IMR-90 (cell line): ENCODE measurements at regions not wholly inside any gene's neighbourhood (a gene's known extent, or its start where the extent isn't known, plus 50 kb on each side); places are given as distances from the start of the nearest gene placed in this dataset.

ENCODE experiments used
- ATAC-seq: fragments of 200-7000 bp; cut with Tn5 transposase; 2 replicates; pipeline ENCODE4 v1.9.1; 2020; ENCODE audit warnings: low read depth, mild to moderate bottlenecking, moderate library complexity
- BruUV-seq: library from RNA; stranded (reverse); fragments of 400-500 nt; replicated peaks from 2 replicates; lab custom pipeline; 2021; lab: Mats Ljungman, UMichigan
- CTCF ChIA-PET: fragments of 300-600 bp; formaldehyde crosslinking; extraction: SDS; loops from one replicate; lab custom pipeline; 2021; ENCODE audit warnings: antibody characterized with exemption; lab: Yijun Ruan, JAX
- POLR2A ChIA-PET: fragments of 300-600 bp; sonication (Branson Sonifier 250); formaldehyde crosslinking; loops from one replicate; lab custom pipeline; 2022; ENCODE audit warnings: antibody characterized with exemption; ENCODE audit not compliant: unreplicated experiment; lab: Charles Lee
- DNase-seq: peaks from one replicate; pipeline ENCODE4 v3.0.0; 2013
- H2AFZ ChIP-seq: replicated peaks from 2 replicates; pipeline ENCODE3; 2013; ENCODE audit warnings: low read length, mild to moderate bottlenecking; ENCODE audit not compliant: poor library complexity
- H2AK5ac ChIP-seq: 2 replicates; pipeline ENCODE4 v1.6.1; 2013; ENCODE audit warnings: low read depth, low read length, inconsistent platforms
- H2AK9ac ChIP-seq: replicated peaks from 2 replicates; pipeline ENCODE3; 2013; ENCODE audit warnings: mild to moderate bottlenecking, low read depth, low read length, moderate library complexity; ENCODE audit not compliant: poor library complexity
- H2BK120ac ChIP-seq: 2 replicates; pipeline ENCODE4 v1.6.1; 2013; ENCODE audit warnings: low read depth, low read length, inconsistent platforms
- H2BK15ac ChIP-seq: 3 replicates; pipeline ENCODE4 v1.6.1; 2013; ENCODE audit warnings: low read depth, low read length, inconsistent platforms
- H2BK20ac ChIP-seq: 2 replicates; pipeline ENCODE4 v1.6.1; 2013; ENCODE audit warnings: low read depth, mild to moderate bottlenecking, inconsistent platforms, low read length, moderate library complexity
- H2BK5ac ChIP-seq: 2 replicates; pipeline ENCODE4 v1.6.1; 2013; ENCODE audit warnings: mild to moderate bottlenecking, low read depth, low read length, inconsistent platforms; ENCODE audit not compliant: poor library complexity, severe bottlenecking
- H3K14ac ChIP-seq: replicated peaks from 2 replicates; pipeline ENCODE4 v1.6.1; 2013; ENCODE audit warnings: low read depth, low read length, inconsistent platforms
- H3K18ac ChIP-seq: 2 replicates; pipeline ENCODE4 v1.6.1; 2013; ENCODE audit warnings: low read depth, low read length, control low read depth
- H3K23ac ChIP-seq: 2 replicates; pipeline ENCODE4 v1.6.1; 2013; ENCODE audit warnings: low read depth, low read length, inconsistent platforms
- H3K27ac ChIP-seq: 2 replicates; pipeline ENCODE4 v1.5.1; 2013; ENCODE audit warnings: mild to moderate bottlenecking, control low read depth, low read length; ENCODE audit not compliant: insufficient read depth
- H3K27me3 ChIP-seq: 2 replicates; pipeline ENCODE4 v1.6.1; 2013; ENCODE audit warnings: low read length; ENCODE audit not compliant: control insufficient read depth, insufficient read depth
- H3K36me3 ChIP-seq: 2 replicates; pipeline ENCODE4 v1.6.1; 2013; ENCODE audit warnings: low read length, mixed read lengths; ENCODE audit not compliant: control insufficient read depth, insufficient read depth
- H3K4ac ChIP-seq: 2 replicates; pipeline ENCODE4 v1.6.1; 2013; ENCODE audit warnings: low read depth, low read length, inconsistent platforms
- H3K4me1 ChIP-seq: 2 replicates; pipeline ENCODE4 v1.6.1; 2013; ENCODE audit warnings: low read length, mixed read lengths; ENCODE audit not compliant: control insufficient read depth, insufficient read depth
- H3K4me2 ChIP-seq: 2 replicates; pipeline ENCODE4 v1.6.1; 2013; ENCODE audit warnings: low read depth, mild to moderate bottlenecking, control low read depth, low read length, moderate library complexity
- H3K4me3 ChIP-seq: 2 replicates; pipeline ENCODE4 v1.5.1; 2013; ENCODE audit warnings: low read depth, mild to moderate bottlenecking, control low read depth, low read length, moderate library complexity; ENCODE audit not compliant: insufficient read depth
- H3K56ac ChIP-seq: 2 replicates; pipeline ENCODE4 v1.6.1; 2013; ENCODE audit warnings: low read length, inconsistent platforms; ENCODE audit not compliant: insufficient read depth; ENCODE audit errors: extremely low read depth
- H3K79me1 ChIP-seq, 2 experiments: 2 replicates each; pipeline ENCODE4 v1.6.1; 2013; ENCODE audit warnings: low read length in 2 of 2, inconsistent platforms in 1 of 2, low read depth in 1 of 2
- H3K9ac ChIP-seq: 2 replicates; pipeline ENCODE4 v1.6.1; 2013; ENCODE audit warnings: low read depth, low read length, control low read depth
- H3K9me1 ChIP-seq: 2 replicates; pipeline ENCODE4 v1.6.1; 2013; ENCODE audit warnings: low read length, inconsistent platforms; ENCODE audit not compliant: insufficient read depth
- H3K9me3 ChIP-seq: 2 replicates; pipeline ENCODE4 v1.6.1; 2013; ENCODE audit warnings: low read length; ENCODE audit not compliant: control insufficient read depth, insufficient read depth
- H4K20me1 ChIP-seq: 2 replicates; pipeline ENCODE4 v1.6.1; 2013; ENCODE audit warnings: low read length, inconsistent platforms; ENCODE audit not compliant: insufficient read depth
- H4K5ac ChIP-seq: 2 replicates; pipeline ENCODE4 v1.6.1; 2013; ENCODE audit warnings: mild to moderate bottlenecking, low read depth, low read length, control low read depth
- H4K8ac ChIP-seq, 2 experiments: 2 replicates each; pipeline ENCODE4 v1.6.1; 2013; ENCODE audit warnings: low read depth in 2 of 2, low read length in 2 of 2, control low read depth in 1 of 2, inconsistent platforms in 1 of 2
- H4K91ac ChIP-seq: 2 replicates; pipeline ENCODE4 v1.6.1; 2013; ENCODE audit warnings: low read depth, low read length, inconsistent platforms; ENCODE audit not compliant: insufficient read depth
- BHLHE40 ChIP-seq: fragments of 150-350 bp; IDR thresholded peaks from 2 replicates; pipeline ENCODE4 v1.6.1; 2016; ENCODE audit warnings: mild to moderate bottlenecking, low read depth, low read length
- CEBPB ChIP-seq: IDR thresholded peaks from 2 replicates; pipeline ENCODE4 v1.6.1; 2012; ENCODE audit warnings: low read depth, low read length, improper control_type of control experiment
- CHD1 ChIP-seq: IDR thresholded peaks from 2 replicates; pipeline ENCODE4 v1.6.1; 2012; ENCODE audit warnings: low read depth, low read length, improper control_type of control experiment
- CTCF ChIP-seq: conservative IDR thresholded peaks from 2 replicates; pipeline ENCODE4 v1.5.1; 2012; ENCODE audit warnings: mild to moderate bottlenecking, low read depth, low read length, improper control_type of control experiment
- FOS ChIP-seq: fragments of 150-350 bp; IDR thresholded peaks from 2 replicates; pipeline ENCODE4 v1.6.1; 2016; ENCODE audit warnings: low read depth, low read length
- MAFK ChIP-seq: IDR thresholded peaks from 2 replicates; pipeline ENCODE4 v1.6.1; 2012; ENCODE audit warnings: low read depth, low read length, improper control_type of control experiment
- MAZ ChIP-seq: IDR thresholded peaks from 2 replicates; pipeline ENCODE4 v1.6.1; 2012; ENCODE audit warnings: low read depth, mild to moderate bottlenecking, low read length, improper control_type of control experiment, moderate library complexity, borderline replicate concordance
- MXI1 ChIP-seq: IDR thresholded peaks from 2 replicates; pipeline ENCODE4 v1.6.1; 2012; ENCODE audit warnings: low read depth, mild to moderate bottlenecking, low read length, moderate library complexity, borderline replicate concordance
- NFE2L2 ChIP-seq: fragments of 150-350 bp; IDR thresholded peaks from 2 replicates; pipeline ENCODE4 v1.6.1; 2016; ENCODE audit warnings: low read depth, mild to moderate bottlenecking, low read length
- POLR2A ChIP-seq: IDR thresholded peaks from 2 replicates; pipeline ENCODE4 v1.6.1; 2012; ENCODE audit warnings: mild to moderate bottlenecking, low read depth, low read length
- RAD21 ChIP-seq: IDR thresholded peaks from 2 replicates; pipeline ENCODE4 v1.6.1; 2012; ENCODE audit warnings: low read length, improper control_type of control experiment
- RCOR1 ChIP-seq: IDR thresholded peaks from 2 replicates; pipeline ENCODE4 v1.6.1; 2012; ENCODE audit warnings: mild to moderate bottlenecking, low read length, improper control_type of control experiment; ENCODE audit not compliant: insufficient replicate concordance
- RFX5 ChIP-seq: IDR thresholded peaks from 2 replicates; pipeline ENCODE4 v1.8.0; 2012; ENCODE audit warnings: low read depth, mild to moderate bottlenecking, low read length, moderate library complexity
- USF2 ChIP-seq: fragments of 150-350 bp; IDR thresholded peaks from 2 replicates; pipeline ENCODE4 v1.6.1; 2017; ENCODE audit warnings: mild to moderate bottlenecking, antibody characterized with exemption, low read length, low read depth
- WGBS, 2 experiments: methylation state at CpG; one replicate each; pipeline versions ENCODE4 v1.1.5 to v1.1.7; 2013; ENCODE audit warnings: missing lambda C conversion rate in 2 of 2; ENCODE audit not compliant: insufficient read length in 1 of 2; ENCODE audit errors: extremely low coverage in 2 of 2; 5-methylcytosine and 5-hydroxymethylcytosine counted together
- dilution Hi-C: fragments of 300-500 bp; cut with HindIII; formaldehyde crosslinking; loops from one replicate; pipeline ENCODE4 v1.14.3; 2018; ENCODE audit warnings: low sequenced_read_pairs; ENCODE audit not compliant: unreplicated experiment
- in situ Hi-C: fragments of 300-500 bp; cut with MboI; formaldehyde crosslinking; loops from 3 replicates; pipeline ENCODE4 v1.14.3; 2019; ENCODE audit warnings: low sequenced_read_pairs, inconsistent platforms, mixed read lengths
- intact Hi-C: fragments of 100-400 bp; cut with micrococcal nuclease; formaldehyde crosslinking; loops from 2 replicates; pipeline ENCODE4 v1.10.0; 2022

GRCh38 chr5:27489701-27490100 is 451.3 kb upstream of the CDH9 start:
- no peak overlapping the region for H3K4me2 ChIP-seq
- H3K9me3 ChIP-seq, result no peaks in the 10 kb centered on the region; the same call in 1 of the 2 replicates
- no peak overlapping the region for H3K18ac ChIP-seq
- no peak overlapping the region for H3K9ac ChIP-seq
- H3K23ac ChIP-seq, result no peak overlapping the region
- no CpG with 5 or more reads among the region's 1 CpG for WGBS, 2 experiments
- no peak overlapping the region for H4K91ac ChIP-seq
- no peaks in the 10 kb centered on the region for H3K36me3 ChIP-seq
- no peaks in the 10 kb centered on the region for H3K4me1 ChIP-seq
- H4K5ac ChIP-seq, result no peak overlapping the region
- H2BK5ac ChIP-seq, result no peak overlapping the region
- H3K4ac ChIP-seq, result no peak overlapping the region
- H2AK5ac ChIP-seq, result no peak overlapping the region
- ChIA-PET POLR2A (no interaction called here), CTCF (no interaction called here)
- H2BK15ac ChIP-seq, result no peak overlapping the region
- no TSS peak for BruUV-seq
- DNase-seq (no peak), ATAC-seq (no peak)
- no peak overlapping the region for H2BK120ac ChIP-seq
- no peak overlapping the region for H2AFZ ChIP-seq
- in situ Hi-C loops (no loop called here), intact Hi-C loops (no loop called here), dilution Hi-C loops (no loop called here)
- no peak overlapping the region for H2BK20ac ChIP-seq
- no peak overlapping the region for H3K4me3 ChIP-seq
- H4K20me1 ChIP-seq, result no peaks in the 10 kb centered on the region
- no peak for TF ChIP-seq NFE2L2
- TF ChIP-seq CEBPB, result no peak
- TF ChIP-seq MXI1, result no peak
- TF ChIP-seq USF2, result no peak
- TF ChIP-seq FOS, result no peak
- no peak for TF ChIP-seq MAZ
- TF ChIP-seq POLR2A, result no peak
- TF ChIP-seq MAFK, result no peak
- no peak for TF ChIP-seq CTCF
- no peak for TF ChIP-seq RFX5
- no peak for TF ChIP-seq BHLHE40
- TF ChIP-seq RAD21, result no peak
- TF ChIP-seq CHD1, result no peak
- TF ChIP-seq RCOR1, result no peak
- no peaks in the 10 kb centered on the region for H3K9me1 ChIP-seq
- no peaks in the 10 kb centered on the region for H3K27me3 ChIP-seq
- H3K56ac ChIP-seq, result no peak overlapping the region
- no peaks in the 10 kb centered on the region for H3K79me1 ChIP-seq
- no peak overlapping the region for H2AK9ac ChIP-seq
- H3K14ac ChIP-seq, result no peak overlapping the region
- no peak overlapping the region for H4K8ac ChIP-seq
- H3K27ac ChIP-seq, result no peak overlapping the region
